Bronchial epithelial cell (primary cell): ENCODE measurements at regions not wholly inside any gene's neighbourhood (a gene's known extent, or its start where the extent isn't known, plus 50 kb on each side); places are given as distances from the start of the nearest gene placed in this dataset.

Experiments used
- DNase-seq: peaks from one replicate; pipeline ENCODE4 v3.0.0-alpha.2; 2010; ENCODE audit warnings: low read depth
- FAIRE-seq: peaks from 2 replicates; lab custom pipeline; 2011; peaks lifted over from hg19 to GRCh38; lab: Jason Lieb, UNC
- H3K27me3 ChIP-seq: 2 replicates; pipeline ENCODE4 v1.5.1; 2011; ENCODE audit warnings: low read length; ENCODE audit not compliant: control insufficient read depth, insufficient read depth
- H3K36me3 ChIP-seq: 2 replicates; pipeline ENCODE4 v1.5.1; 2011; ENCODE audit warnings: low read length; ENCODE audit not compliant: control insufficient read depth, insufficient read depth
- H3K4me3 ChIP-seq: 2 replicates; pipeline ENCODE4 v1.5.1; 2011; ENCODE audit warnings: mild to moderate bottlenecking, low read depth, low read length, control low read depth
- TF ChIP-seq, protein P1 (sequence below): IDR thresholded peaks from 2 replicates; pipeline ENCODE4 v1.5.1; 2011; ENCODE audit warnings: mild to moderate bottlenecking, moderate library complexity, low read length, control low read depth, inconsistent platforms; ENCODE audit not compliant: insufficient read depth, severe bottlenecking

DNA sequence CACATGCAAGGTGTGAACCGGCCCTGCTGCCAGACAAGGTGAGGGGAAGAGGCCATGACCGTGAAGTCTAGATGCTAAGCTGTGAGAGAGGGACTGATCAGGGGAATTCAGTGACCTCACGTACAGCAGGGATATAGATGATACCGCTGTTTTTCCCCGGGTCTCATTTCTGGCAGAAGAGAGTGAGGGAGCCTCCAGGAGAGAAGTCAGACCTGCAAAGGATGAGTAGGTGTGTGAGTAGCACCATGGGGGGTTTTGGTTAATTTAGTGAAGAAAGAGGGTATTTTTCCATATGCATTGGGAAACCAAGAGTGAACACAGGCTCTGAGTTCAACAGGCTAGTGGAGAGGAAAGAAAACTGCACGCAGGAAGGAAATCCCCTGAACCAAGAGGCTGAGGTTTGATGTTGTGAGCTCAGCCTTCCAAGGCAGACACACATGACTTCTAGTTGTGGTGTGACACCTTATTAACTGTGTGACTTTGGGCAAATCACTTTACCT, 127.6 kb upstream of the GATB start:
- DNase-seq (no peak), FAIRE-seq (peak; percentile 73)
- no peaks in the 10 kb centered on the region for H3K27me3 ChIP-seq
- no peaks in the 10 kb centered on the region for H3K36me3 ChIP-seq
- H3K4me3 ChIP-seq = no peak overlapping the region
- TF ChIP-seq, protein P1, sequence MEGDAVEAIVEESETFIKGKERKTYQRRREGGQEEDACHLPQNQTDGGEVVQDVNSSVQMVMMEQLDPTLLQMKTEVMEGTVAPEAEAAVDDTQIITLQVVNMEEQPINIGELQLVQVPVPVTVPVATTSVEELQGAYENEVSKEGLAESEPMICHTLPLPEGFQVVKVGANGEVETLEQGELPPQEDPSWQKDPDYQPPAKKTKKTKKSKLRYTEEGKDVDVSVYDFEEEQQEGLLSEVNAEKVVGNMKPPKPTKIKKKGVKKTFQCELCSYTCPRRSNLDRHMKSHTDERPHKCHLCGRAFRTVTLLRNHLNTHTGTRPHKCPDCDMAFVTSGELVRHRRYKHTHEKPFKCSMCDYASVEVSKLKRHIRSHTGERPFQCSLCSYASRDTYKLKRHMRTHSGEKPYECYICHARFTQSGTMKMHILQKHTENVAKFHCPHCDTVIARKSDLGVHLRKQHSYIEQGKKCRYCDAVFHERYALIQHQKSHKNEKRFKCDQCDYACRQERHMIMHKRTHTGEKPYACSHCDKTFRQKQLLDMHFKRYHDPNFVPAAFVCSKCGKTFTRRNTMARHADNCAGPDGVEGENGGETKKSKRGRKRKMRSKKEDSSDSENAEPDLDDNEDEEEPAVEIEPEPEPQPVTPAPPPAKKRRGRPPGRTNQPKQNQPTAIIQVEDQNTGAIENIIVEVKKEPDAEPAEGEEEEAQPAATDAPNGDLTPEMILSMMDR = no peak

DNA sequence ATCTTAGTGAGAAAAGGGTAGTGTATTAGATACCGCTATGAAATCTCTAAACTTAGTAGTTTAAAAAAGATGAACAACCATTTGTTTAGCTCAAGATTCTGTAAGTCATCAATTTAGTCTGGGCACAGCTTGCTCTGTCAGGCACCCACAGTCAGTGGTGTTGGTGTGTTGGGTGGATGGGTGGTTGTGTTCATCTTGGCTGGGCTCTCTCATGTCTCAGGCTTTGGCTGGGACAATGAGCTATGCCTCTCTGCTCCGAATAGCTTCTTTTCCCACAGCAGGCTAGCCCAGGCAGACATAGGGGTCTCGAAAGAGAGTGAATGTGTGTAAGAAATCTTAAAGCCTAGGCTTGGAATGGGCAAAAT, 127.0 kb upstream of the GATB start:
- no peaks in the 10 kb centered on the region for H3K27me3 ChIP-seq
- FAIRE-seq = peak; percentile 80
- TF ChIP-seq, protein P1 = no peak
- H3K4me3 ChIP-seq = no peak overlapping the region
- DNase-seq = no peak
- no peaks in the 10 kb centered on the region for H3K36me3 ChIP-seq

DNA sequence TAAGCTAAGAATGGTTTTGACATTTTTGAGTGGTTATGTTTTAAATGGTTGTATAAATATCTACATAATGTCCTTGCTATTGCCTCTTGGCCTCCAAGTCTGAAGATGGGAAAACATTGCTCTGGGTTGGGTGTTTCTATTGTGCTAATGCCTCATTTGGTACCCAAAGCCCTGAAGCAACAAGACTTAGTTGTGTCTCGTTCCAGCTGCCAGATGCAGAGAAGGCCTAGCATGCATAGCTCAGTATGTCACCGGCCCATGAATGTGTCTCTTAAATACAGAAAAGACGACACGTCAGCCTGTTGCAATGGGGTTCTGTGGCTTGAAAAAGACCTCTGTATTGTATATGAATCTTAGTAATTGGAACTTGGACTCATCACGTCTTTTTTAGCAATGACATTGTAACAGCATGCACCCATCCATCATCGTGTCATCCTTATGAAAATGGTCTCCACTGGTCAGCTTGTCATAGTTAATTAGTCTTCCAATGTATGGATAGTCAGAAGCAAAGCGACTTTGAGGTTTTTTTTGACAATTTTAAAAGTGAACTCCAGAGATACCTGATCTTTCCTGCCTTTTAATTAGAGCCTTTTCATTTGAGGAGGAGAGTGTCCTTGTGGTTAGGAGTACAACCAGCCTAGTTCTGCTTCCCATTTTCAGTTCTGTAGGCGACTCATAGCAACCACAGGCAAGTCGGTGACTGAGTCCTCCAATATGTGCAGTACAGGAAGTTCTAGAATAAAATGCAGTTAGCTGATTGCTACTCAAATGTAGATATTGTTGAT, 126.4 kb upstream of the GATB start:
- Histone ChIP-seq H3K27me3 (no peaks in the 10 kb centered on the region), H3K4me3 (no peak overlapping the region), H3K36me3 (no peaks in the 10 kb centered on the region)
- FAIRE-seq (no peak), DNase-seq (peak; percentile 25)
- TF ChIP-seq, protein P1 = no peak

DNA sequence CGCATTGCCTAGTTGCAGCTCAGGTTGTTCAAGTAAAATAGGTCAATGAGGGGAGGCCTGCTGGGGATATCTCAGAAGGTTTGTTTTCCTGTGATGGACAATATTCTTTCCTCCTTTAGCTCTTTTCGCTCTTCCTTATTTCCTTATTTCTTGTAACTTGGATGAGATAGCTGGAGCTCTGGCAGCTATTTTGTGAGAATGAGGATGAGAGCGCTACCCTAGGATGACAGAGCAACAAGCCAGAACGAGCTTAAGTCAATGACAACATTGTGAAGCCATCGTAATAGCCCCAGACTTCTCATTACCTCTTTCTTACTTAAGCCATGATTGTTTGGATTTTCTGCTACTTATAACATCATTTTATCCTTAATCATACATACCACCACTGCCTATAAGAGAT, 124.3 kb upstream of the GATB start:
- TF ChIP-seq, protein P1 = no peak
- FAIRE-seq = peak; percentile 47
- no peak for DNase-seq
- H3K36me3 ChIP-seq = no peaks in the 10 kb centered on the region
- no peaks in the 10 kb centered on the region for H3K27me3 ChIP-seq
- H3K4me3 ChIP-seq = no peak overlapping the region

DNA sequence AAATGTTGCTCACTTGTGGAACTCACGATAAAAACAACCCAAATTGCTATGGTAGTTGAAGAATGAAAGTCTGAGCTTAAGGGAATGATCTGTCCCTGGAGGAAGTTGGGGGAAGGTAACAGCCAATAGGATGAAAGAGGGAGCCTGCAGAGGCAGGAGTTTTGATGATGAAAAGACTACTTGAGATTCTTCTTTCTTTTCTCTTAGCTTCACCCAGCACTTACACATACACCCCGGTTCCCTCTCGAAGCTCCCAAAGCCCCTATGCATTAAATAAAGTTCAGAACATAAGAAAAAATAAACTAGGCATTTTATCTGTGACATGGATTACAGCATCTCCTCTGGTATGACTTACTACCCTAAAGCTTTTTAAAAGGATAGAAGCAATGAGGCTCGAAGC, 122.9 kb upstream of the GATB start:
- Histone ChIP-seq H3K27me3 (no peaks in the 10 kb centered on the region), H3K4me3 (no peak overlapping the region), H3K36me3 (no peaks in the 10 kb centered on the region)
- FAIRE-seq (no peak), DNase-seq (no peak)
- TF ChIP-seq, protein P1 = no peak
